Activated CD8-positive, alpha-beta memory T cell treated with anti-CD3 and anti-CD28 coated beads for 36 hours (primary cell): ENCODE measurements at regions not wholly inside any gene's neighbourhood (a gene's known extent, or its start where the extent isn't known, plus 50 kb on each side); places are given as distances from the start of the nearest gene placed in this dataset.

Experiments
- CTCF ChIA-PET: fragments of 350-600 bp; sonication (Branson Sonifier 250); formaldehyde crosslinking; loops from one replicate; lab custom pipeline; 2021; ENCODE audit warnings: antibody characterized with exemption; lab: Charles Lee
- POLR2A ChIA-PET: fragments of 350-600 bp; sonication (Branson Sonifier 250); formaldehyde crosslinking; loops from one replicate; lab custom pipeline; 2021; ENCODE audit warnings: antibody characterized with exemption; lab: Charles Lee

DNA sequence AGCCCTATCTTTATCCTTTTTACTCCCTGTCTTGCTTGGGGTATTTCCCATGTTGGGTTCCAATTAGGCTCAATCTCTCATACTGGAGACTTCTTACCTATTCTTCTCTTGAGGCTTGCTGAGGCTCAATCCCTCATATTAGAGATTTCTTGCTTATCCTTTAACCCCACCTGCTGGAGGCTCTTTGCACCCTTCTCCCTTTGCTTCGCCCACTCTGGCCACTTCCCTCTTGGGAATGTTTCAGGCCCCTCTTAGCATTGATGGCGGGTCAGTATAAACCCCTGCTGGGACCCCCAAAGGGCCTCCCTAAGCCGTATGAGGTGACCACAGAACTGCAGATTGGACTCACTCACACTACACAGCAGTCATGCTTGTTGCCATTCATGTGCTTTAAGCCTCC, 69.3 kb upstream of the CDK20 start:
- CTCF ChIA-PET: no interaction called here
- POLR2A ChIA-PET: no interaction called here

DNA sequence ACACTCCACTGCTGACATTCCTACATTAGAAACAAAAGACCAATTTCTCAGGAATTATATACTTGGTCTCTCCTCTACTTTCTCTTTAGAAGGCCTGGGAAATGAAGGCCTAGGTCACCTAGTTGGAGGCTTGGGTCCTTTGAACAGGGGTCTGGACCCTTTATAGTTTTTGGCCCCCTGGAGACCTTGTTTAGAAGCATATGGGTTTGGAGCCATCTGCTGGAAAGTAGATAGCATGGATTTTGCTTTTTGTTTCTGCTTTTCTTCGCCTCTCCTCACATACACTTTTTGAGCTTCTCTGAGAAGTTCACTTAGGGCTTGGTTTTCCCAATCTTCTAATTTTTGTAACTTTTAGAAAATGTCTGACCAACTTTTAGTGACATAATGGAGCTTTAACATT, 67.1 kb upstream of the CDK20 start:
- ChIA-PET CTCF (interaction anchor here (0.7 kb wide), 1 partner anchor 39 kb away, joined by 3 read pairs; no protein-coding TSS in a partner anchor), POLR2A (no interaction called here)

DNA sequence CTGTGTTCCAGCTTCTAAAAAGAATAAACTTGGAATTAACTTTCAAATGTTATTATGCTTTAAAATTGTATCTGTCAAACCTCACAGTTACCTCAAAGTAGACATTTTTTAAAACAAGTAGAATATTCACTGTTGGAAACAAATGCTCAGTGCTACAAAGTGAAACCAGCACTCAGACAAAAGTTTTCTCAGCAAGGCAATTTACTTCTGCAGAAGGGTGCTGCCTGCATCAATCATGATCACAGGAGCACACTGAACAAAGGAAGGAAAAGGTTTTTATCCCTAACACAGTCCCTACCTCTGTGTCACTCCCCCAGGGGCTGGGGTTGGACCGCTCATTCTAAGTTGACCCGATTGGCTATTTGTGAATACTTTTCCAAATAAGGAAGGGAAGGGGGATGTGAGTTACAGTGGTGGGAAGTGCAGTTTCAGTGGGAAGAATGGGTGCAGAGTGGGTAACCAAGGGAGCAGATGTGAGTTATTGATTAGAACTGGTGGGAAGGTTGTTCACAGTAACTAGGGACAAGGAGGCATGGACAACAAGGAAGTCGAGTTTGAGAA, 63.0 kb upstream of the CDK20 start:
- ChIA-PET POLR2A (no interaction called here), CTCF (no interaction called here)

DNA sequence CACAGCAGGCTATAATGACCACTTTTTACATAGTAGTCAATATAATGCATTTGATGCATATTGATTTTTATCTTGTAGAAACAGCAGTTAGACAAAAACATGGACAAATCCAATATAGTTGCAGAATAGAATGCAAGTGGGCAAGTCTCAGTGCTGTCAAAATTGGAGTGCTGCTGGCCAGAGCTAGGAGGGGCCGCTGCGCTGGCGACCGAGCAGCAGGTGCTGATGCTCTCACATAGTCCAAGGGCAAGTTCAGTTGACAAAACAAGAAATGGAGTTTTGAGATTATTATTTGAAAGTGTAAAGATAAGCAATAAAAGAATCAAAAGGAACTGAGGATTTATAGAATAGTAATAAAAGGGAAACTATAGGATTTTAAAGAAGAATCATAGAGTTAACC, 60.6 kb upstream of the CDK20 start:
- CTCF ChIA-PET: no interaction called here
- POLR2A ChIA-PET: no interaction called here

DNA sequence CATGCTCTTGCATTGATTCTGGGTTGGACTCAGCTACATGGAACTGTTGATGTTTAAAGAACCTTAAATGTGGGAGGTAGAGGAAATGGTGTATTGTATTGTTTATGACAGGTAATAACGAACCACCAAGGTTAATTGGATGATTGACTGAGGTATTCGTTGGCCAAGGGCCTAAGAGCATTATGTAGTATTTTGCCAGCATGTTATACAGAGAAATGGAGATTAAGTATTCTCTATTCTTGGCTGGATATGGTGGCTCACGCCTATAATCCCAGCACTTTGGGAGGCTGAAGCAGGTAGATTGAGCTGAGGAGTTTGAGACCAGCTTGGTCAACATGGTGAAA, 59.0 kb upstream of the CDK20 start:
- CTCF ChIA-PET: no interaction called here

DNA sequence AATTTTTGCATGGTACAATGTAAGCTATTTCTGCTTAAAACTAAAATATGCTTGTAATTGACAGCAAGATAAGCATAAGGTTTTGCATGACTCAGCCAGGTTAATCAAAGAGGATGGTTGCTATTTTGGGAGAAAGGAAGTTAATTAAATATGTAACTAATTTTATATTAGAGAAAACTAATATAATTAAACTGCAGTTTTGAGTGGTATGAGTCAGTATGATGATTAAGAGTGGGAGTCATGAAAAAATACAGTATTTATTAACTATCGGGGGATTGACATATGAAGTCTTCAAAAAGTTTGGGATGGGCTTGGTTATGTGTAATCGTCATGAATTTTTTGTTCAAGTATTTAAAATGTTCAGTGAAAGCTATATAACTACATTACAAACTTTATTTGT, 54.0 kb upstream of the CDK20 start:
- CTCF ChIA-PET: interaction anchor here (0.6 kb wide), 1 partner anchor 518 kb away, joined by 3 read pairs; no protein-coding TSS in a partner anchor
- POLR2A ChIA-PET: no interaction called here

More for the DNA sequence above, 59.0 kb upstream of the CDK20 start:
- POLR2A ChIA-PET: no interaction called here

DNA sequence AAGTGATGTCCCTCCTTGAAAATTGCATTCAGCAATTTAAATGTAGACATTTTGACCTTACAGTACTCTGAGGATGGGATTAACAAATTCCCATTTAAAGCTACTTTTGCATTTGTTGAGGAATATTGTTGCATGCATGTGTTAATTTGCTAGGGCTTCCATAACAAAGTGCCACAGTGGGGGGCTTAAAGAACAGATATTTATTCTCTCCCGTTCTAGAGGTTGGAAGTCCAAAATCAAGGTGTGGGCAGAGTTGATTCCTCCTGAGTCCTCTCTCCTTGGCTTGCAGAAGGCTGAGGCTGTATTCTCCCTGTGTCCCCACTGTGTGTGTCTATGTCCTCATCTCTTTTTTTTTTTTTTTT, 51.8 kb upstream of the CDK20 start:
- ChIA-PET POLR2A (no interaction called here), CTCF (no interaction called here)

DNA sequence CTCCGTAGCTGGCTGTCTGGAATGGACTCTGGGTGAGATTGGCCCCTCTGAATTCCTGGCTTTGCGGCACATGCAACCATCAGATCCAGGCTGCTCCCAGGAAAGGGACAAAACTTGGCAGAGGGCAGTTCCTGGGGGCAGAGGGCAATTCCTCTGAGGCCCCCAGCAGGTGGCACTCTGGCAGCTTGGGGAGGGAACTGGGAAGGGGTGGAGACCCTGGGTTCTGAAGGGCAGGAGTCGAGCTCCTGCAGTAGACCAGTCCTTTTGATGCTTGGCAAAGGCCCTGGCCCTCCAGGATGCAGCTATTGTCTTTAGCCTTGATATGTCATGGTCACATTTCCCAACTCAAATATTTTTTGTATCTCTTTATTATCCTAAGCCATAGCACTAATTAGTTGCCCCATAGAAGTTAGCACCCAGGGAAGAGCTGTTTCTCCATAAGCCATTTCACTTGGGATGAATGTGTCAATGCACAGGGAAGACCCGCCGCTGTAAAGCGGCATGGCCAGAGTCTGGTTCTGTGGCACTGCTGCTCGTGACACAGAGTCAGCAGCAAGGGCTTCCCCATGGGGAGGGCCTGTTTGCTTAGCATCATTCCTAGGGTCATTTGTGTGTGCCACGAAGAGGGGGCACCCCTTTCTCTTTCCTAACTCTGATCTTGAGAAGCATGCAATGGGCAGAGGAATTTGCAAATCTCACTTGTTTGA, 51.2 kb upstream of the CDK20 start:
- CTCF ChIA-PET: no interaction called here
- POLR2A ChIA-PET: no interaction called here

DNA sequence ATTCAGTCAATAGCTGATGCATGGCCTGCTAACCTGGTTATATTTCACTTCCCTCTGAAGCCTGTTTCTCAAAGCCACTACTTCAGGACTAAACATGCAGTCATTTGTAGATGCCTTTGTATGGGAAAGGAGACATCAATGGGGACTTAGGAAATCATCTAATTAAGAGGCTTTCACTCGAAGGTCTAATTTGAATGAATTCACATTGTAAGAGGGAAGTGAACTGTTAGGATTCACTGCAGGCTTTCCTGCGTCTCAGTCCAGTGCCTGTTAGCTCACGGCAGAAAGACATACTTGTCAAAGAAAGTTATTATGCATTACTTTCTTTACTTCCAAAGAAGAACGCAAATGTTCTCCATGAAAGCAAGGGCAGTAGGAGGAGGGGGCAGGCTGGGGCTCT, 50.6 kb upstream of the CDK20 start:
- CTCF ChIA-PET: no interaction called here
- POLR2A ChIA-PET: no interaction called here
